Brain microvascular endothelial cell (primary cell): ENCODE measurements at regions not wholly inside any gene's neighbourhood (a gene's known extent, or its start where the extent isn't known, plus 50 kb on each side); places are given as distances from the start of the nearest gene placed in this dataset.

ENCODE experiments used
- DNase-seq: peaks from one replicate; pipeline ENCODE4 v3.0.0-alpha.2; 2020
- H3K27ac ChIP-seq: fragments of 250-450 bp; sonication (Bioruptor Pico); 2 replicates; pipeline ENCODE4 v1.5.1; 2020; ENCODE audit warnings: mild to moderate bottlenecking, moderate library complexity
- H3K27me3 ChIP-seq: fragments of 250-450 bp; sonication (Bioruptor Pico); replicated peaks from 2 replicates; pipeline ENCODE4 v1.5.1; 2020; ENCODE audit warnings: mild to moderate bottlenecking
- H3K36me3 ChIP-seq: fragments of 250-450 bp; sonication (Bioruptor Pico); replicated peaks from 2 replicates; pipeline ENCODE4 v1.5.1; 2020; ENCODE audit warnings: mild to moderate bottlenecking
- H3K4me3 ChIP-seq: 2 replicates; pipeline ENCODE4 v1.5.1; 2011; ENCODE audit warnings: low read depth, mild to moderate bottlenecking, control low read depth, low read length, moderate library complexity
- in situ Hi-C: cut with HindIII; loops from 2 replicates; pipeline ENCODE4 v1.10.0; 2017; ENCODE audit warnings: low sequenced_read_pairs, low pct_ligation_motif_present
- TF ChIP-seq, protein P1 (sequence below): IDR thresholded peaks from 2 replicates; pipeline ENCODE4 v1.5.1; 2011; ENCODE audit warnings: low read depth, mild to moderate bottlenecking, moderate library complexity, low read length, control low read depth, inconsistent platforms; ENCODE audit errors: missing control alignments

DNA sequence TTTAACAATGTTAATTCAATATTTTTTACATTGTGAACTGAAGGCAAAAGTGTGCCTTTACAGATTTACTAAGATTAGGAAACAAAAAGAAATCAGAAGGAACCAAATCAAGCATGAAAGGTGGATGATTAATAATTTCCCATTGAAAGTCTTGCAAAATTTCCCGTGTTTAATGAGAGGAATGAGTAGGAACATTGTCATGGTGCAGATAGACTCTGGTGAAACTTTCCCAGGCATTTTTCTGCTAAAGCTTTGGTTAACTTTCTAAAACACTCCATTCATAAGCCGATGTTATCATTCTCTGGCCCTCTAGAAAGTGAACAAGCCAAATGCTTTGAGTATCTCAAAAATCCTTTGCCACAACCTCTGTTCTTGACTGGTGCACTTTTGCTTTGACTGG, 1522.8 kb upstream of the PABPC4L start:
- Histone ChIP-seq H3K4me3 (no peak overlapping the region), H3K27ac (no peak overlapping the region), H3K27me3 (no peaks in the 10 kb centered on the region), H3K36me3 (no peaks in the 10 kb centered on the region)
- DNase-seq, result no peak
- TF ChIP-seq, protein P1, sequence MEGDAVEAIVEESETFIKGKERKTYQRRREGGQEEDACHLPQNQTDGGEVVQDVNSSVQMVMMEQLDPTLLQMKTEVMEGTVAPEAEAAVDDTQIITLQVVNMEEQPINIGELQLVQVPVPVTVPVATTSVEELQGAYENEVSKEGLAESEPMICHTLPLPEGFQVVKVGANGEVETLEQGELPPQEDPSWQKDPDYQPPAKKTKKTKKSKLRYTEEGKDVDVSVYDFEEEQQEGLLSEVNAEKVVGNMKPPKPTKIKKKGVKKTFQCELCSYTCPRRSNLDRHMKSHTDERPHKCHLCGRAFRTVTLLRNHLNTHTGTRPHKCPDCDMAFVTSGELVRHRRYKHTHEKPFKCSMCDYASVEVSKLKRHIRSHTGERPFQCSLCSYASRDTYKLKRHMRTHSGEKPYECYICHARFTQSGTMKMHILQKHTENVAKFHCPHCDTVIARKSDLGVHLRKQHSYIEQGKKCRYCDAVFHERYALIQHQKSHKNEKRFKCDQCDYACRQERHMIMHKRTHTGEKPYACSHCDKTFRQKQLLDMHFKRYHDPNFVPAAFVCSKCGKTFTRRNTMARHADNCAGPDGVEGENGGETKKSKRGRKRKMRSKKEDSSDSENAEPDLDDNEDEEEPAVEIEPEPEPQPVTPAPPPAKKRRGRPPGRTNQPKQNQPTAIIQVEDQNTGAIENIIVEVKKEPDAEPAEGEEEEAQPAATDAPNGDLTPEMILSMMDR, result no peak
- in situ Hi-C loops, result no loop called here

GRCh38 chr4:135718019-135718418, 1516.4 kb upstream of the PABPC4L start:
- DNase-seq, result no peak
- Histone ChIP-seq H3K4me3 (no peak overlapping the region), H3K36me3 (no peaks in the 10 kb centered on the region), H3K27me3 (no peaks in the 10 kb centered on the region), H3K27ac (no peak overlapping the region)
- TF ChIP-seq, protein P1, result peak; percentile 34
- in situ Hi-C loops, result no loop called here

DNA sequence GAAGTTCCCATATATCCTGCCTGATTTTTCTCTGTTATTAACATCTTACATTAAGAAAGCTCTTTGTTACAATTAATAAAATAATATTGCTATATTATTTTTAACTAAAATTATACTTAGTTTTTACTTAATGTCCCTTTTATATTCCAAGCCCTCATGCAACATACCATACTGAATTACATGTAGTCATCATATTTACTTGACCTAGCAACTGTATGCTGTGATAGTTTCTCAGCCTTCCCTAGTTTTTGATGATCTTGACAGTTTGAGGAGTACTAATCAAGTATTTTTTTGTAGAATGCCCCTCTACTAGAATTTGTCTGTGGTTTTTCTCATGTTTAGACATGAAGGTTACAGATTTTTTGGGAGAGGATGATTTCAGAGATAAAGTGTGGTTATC, 1503.8 kb upstream of the PABPC4L start:
- Histone ChIP-seq H3K27me3 (no peaks in the 10 kb centered on the region), H3K4me3 (no peak overlapping the region), H3K36me3 (no peaks in the 10 kb centered on the region), H3K27ac (no peak overlapping the region)
- TF ChIP-seq, protein P1, result no peak
- no peak for DNase-seq
- in situ Hi-C loops, result no loop called here

DNA sequence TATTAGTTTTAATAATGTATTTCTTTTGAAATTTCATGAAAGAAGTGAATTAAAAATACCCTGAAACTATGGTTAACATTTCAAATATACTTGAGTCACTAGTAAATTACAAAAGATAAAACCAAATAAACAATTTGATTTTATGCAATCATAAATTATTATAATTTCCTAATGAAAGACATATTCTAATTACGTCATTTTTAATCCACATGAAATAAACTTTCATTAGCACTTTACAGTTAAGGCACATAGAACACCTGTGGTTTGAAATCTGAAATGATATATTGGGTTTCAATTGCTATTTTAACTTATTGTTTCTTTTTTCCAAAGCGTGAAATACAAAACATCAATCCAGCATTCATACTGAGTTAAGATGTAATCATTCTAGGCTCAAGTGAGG, 1492.5 kb upstream of the PABPC4L start:
- no peaks in the 10 kb centered on the region for H3K27me3 ChIP-seq
- in situ Hi-C loops, result no loop called here
- TF ChIP-seq, protein P1, result no peak
- no peak overlapping the region for H3K27ac ChIP-seq
- no peak for DNase-seq
- H3K36me3 ChIP-seq, result no peaks in the 10 kb centered on the region
- H3K4me3 ChIP-seq, result no peak overlapping the region

GRCh38 chr4:135684001-135684400, 1482.4 kb upstream of the PABPC4L start:
- in situ Hi-C loops, result no loop called here

GRCh38 chr4:135672202-135672601, 1470.6 kb upstream of the PABPC4L start:
- in situ Hi-C loops, result no loop called here
- TF ChIP-seq, protein P1, result no peak

More at GRCh38 chr4:135684001-135684400, 1482.4 kb upstream of the PABPC4L start:
- Histone ChIP-seq H3K27ac (no peak overlapping the region), H3K36me3 (no peaks in the 10 kb centered on the region), H3K4me3 (no peak overlapping the region), H3K27me3 (no peaks in the 10 kb centered on the region)
- TF ChIP-seq, protein P1, result no peak
- DNase-seq, result no peak

More at GRCh38 chr4:135672202-135672601, 1470.6 kb upstream of the PABPC4L start:
- no peaks in the 10 kb centered on the region for H3K36me3 ChIP-seq
- H3K27ac ChIP-seq, result no peak overlapping the region
- H3K27me3 ChIP-seq, result no peaks in the 10 kb centered on the region
- H3K4me3 ChIP-seq, result no peak overlapping the region
- DNase-seq, result no peak
